Body of pancreas (tissue), 4 donors: ENCODE measurements at regions not wholly inside any gene's neighbourhood (a gene's known extent, or its start where the extent isn't known, plus 50 kb on each side); places are given as distances from the start of the nearest gene placed in this dataset.

Experiments
- ATAC-seq: fragments of 150-250 bp; one replicate; pipeline ENCODE4 v1.9.1; 2016
- DNase-seq, 4 donors: peaks; one replicate each; pipeline ENCODE4 v3.0.0-alpha.2; 2019
- H3K27ac ChIP-seq, 4 donors: fragments of 200-600 bp; sonication (generic); 1 replicate in 3 of 4; 2 replicates in 1 of 4; pipeline versions ENCODE4 v1.5.1 to v1.6.1; 2016 to 2019; ENCODE audit warnings: mild to moderate bottlenecking in 1 of 4, mixed read lengths in 1 of 4, moderate library complexity in 1 of 4
- H3K27me3 ChIP-seq, 2 donors: fragments of 200-600 bp; sonication (generic); one replicate each; pipeline ENCODE4 v1.6.0; 2016; ENCODE audit warnings: mild to moderate bottlenecking in 1 of 2
- H3K36me3 ChIP-seq, 2 donors: fragments of 200-600 bp; sonication (generic); replicated peaks in 1 of 2; 2 replicates each; pipeline ENCODE4 v1.5.1; 2016; ENCODE audit warnings: low read depth in 2 of 2; ENCODE audit not compliant: insufficient read depth in 1 of 2
- H3K4me1 ChIP-seq: fragments of 200-600 bp; sonication (generic); one replicate; pipeline ENCODE4 v1.6.0; 2016
- H3K4me3 ChIP-seq, 2 donors: fragments of 200-600 bp; sonication (generic); 1 replicate in 1 of 2; 2 replicates in 1 of 2; pipeline ENCODE4 v1.5.1; 2016 to 2019
- H3K9me3 ChIP-seq, 3 donors: fragments of 200-600 bp; sonication (generic); 1 replicate in 2 of 3; 2 replicates in 1 of 3; pipeline ENCODE4 v1.5.1; 2016
- CTCF ChIP-seq, 7 experiments: fragments of 450-650 bp in 4 of 7; fragments of 200-600 bp in 3 of 7; sonication (generic) in 3 of 7; IDR thresholded peaks; one replicate each; pipeline ENCODE4 v1.5.1; 2016 to 2019; ENCODE audit warnings: antibody characterized with exemption in 7 of 7
- POLR2A ChIP-seq, 3 donors: fragments of 450-650 bp; IDR thresholded peaks; one replicate each; pipeline ENCODE4 v1.6.1; 2016; ENCODE audit warnings: antibody characterized with exemption in 3 of 3, mild to moderate bottlenecking in 2 of 3
- WGBS, 2 donors: methylation state at CpG; one replicate each; pipeline ENCODE4 v1.1.5; 2017; 5-methylcytosine and 5-hydroxymethylcytosine counted together
- intact Hi-C: fragments of 100-400 bp; cut with DNase I; formaldehyde crosslinking; loops from one replicate; pipeline ENCODE4 v1.15.1; 2023

- TF ChIP-seq POLR2A (IDR thresholded peaks at IDR 0.05), result no peak
- Histone ChIP-seq H3K27ac (no peak overlapping the region), H3K9me3 (no peaks in the 10 kb centered on the region), H3K4me3 (no peak overlapping the region), H3K36me3 (no peaks in the 10 kb centered on the region), H3K27me3 (no peaks in the 10 kb centered on the region), H3K4me1 (no peaks in the 10 kb centered on the region)
- intact Hi-C loops, result no loop called here
- DNase-seq (no peak), ATAC-seq (no peak)
- 81% methylated on average over 36 to 38 of the region's 38 CpGs for WGBS, 2 donors
These were observed 52.3 kb upstream of the DPYSL4 start for GRCh38 chr10:132134241-132135052.

- intact Hi-C loops, result no loop called here
- Histone ChIP-seq H3K4me3 (no peak overlapping the region), H3K36me3 (no peaks in the 10 kb centered on the region), H3K4me1 (no peaks in the 10 kb centered on the region), H3K9me3 (no peaks in the 10 kb centered on the region), H3K27ac (no peak overlapping the region), H3K27me3 (no peaks in the 10 kb centered on the region)
- no peak for DNase-seq
- 86 to 90% methylated on average over 21 to 34 of the region's 39 CpGs for WGBS, 2 donors
- ATAC-seq, result no peak
- no peak for TF ChIP-seq POLR2A (IDR thresholded peaks at IDR 0.05)
- no peak for TF ChIP-seq CTCF (IDR thresholded peaks at IDR 0.05)
These were observed 51.5 kb upstream of the DPYSL4 start for GRCh38 chr10:132135053-132135872.

- DNase-seq, result no peak
- TF ChIP-seq CTCF (IDR thresholded peaks at IDR 0.05), result no peak
- no peak for TF ChIP-seq POLR2A (IDR thresholded peaks at IDR 0.05)
- no peak for ATAC-seq
- Histone ChIP-seq H3K4me1 (no peaks in the 10 kb centered on the region), H3K27me3 (no peaks in the 10 kb centered on the region), H3K27ac (no peak overlapping the region), H3K9me3 (no peaks in the 10 kb centered on the region), H3K4me3 (no peak overlapping the region), H3K36me3 (no peaks in the 10 kb centered on the region)
- intact Hi-C loops, result no loop called here
- 72 to 74% methylated on average over 7 to 21 of the region's 22 CpGs for WGBS, 2 donors
These were observed 50.6 kb upstream of the DPYSL4 start for GRCh38 chr10:132136097-132136521.

GRCh38 chr10:132136689-132137088, 50.1 kb upstream of the DPYSL4 start:
- Histone ChIP-seq H3K9me3 (no peaks in the 10 kb centered on the region), H3K27ac (no peak overlapping the region), H3K4me3 (no peak overlapping the region), H3K4me1 (no peaks in the 10 kb centered on the region), H3K36me3 (no peaks in the 10 kb centered on the region), H3K27me3 (no peaks in the 10 kb centered on the region)
- ATAC-seq (no peak), DNase-seq (no peak)
- TF ChIP-seq CTCF (IDR thresholded peaks at IDR 0.05), result no peak
- no peak for TF ChIP-seq POLR2A (IDR thresholded peaks at IDR 0.05)
- intact Hi-C loops, result no loop called here
- 84 to 86% methylated on average over 4 to 10 of the region's 10 CpGs for WGBS, 2 donors
